ENCODE measurements at regions not wholly inside any gene's neighbourhood (a gene's known extent, or its start where the extent isn't known, plus 50 kb on each side); places are given as distances from the start of the nearest gene placed in this dataset.

DNA sequence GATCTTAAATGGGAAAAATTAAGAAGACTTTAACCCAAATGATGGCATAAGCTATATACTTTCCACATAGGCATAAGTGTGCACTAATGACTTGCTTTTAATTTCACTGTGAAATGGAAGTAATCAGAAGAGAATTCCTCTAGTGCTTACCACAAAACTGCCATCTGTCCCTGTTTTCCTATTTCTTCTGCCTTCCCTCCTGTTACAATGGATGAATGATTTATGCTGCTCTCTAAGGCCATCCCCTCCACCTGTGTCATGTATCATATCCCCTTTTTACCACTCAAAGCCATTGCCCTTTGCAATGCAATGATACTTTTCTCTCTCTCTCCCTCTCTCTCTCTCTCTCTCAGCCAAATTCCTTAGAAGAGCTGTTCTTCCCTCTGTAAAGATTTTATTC is 109.1 kb downstream of the C12orf50 start:
- Histone ChIP-seq H3K27ac (ENCODE audit: low read length) (no peak overlapping the region), H3K27me3 (ENCODE audit: control insufficient read depth, insufficient read depth, low read length) (no peaks in the 10 kb centered on the region), H3K36me3 (ENCODE audit: control insufficient read depth, insufficient read depth, low read length) (no peaks in the 10 kb centered on the region), H3K4me3 (ENCODE audit: low read length) (no peak overlapping the region), H3K9me3 (ENCODE audit: control insufficient read depth, insufficient read depth, low read length) (no peaks in the 10 kb centered on the region), H3K4me1 (ENCODE audit: control insufficient read depth, insufficient read depth, low read length) (no peaks in the 10 kb centered on the region)
- no peak overlapping the region for H3K27ac Mint-ChIP-seq
- TF ChIP-seq, protein P1, sequence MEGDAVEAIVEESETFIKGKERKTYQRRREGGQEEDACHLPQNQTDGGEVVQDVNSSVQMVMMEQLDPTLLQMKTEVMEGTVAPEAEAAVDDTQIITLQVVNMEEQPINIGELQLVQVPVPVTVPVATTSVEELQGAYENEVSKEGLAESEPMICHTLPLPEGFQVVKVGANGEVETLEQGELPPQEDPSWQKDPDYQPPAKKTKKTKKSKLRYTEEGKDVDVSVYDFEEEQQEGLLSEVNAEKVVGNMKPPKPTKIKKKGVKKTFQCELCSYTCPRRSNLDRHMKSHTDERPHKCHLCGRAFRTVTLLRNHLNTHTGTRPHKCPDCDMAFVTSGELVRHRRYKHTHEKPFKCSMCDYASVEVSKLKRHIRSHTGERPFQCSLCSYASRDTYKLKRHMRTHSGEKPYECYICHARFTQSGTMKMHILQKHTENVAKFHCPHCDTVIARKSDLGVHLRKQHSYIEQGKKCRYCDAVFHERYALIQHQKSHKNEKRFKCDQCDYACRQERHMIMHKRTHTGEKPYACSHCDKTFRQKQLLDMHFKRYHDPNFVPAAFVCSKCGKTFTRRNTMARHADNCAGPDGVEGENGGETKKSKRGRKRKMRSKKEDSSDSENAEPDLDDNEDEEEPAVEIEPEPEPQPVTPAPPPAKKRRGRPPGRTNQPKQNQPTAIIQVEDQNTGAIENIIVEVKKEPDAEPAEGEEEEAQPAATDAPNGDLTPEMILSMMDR (IDR thresholded peaks at IDR 0.05), result no peak
- H3K36me3 Mint-ChIP-seq, result peaks cover 6% of the 10 kb centered on the region
- H3K4me3 Mint-ChIP-seq, result no peak overlapping the region
- no peak for DNase-seq
- ATAC-seq, result no peak
- H3K27me3 Mint-ChIP-seq (ENCODE audit: low read depth in 2 of 2), result no peaks in the 10 kb centered on the region
- H3K4me1 Mint-ChIP-seq, result no peaks in the 10 kb centered on the region
- intact Hi-C loops (cut with micrococcal nuclease), result no loop called here
- H3K9me3 Mint-ChIP-seq, result peaks cover 8 to 15% of the 10 kb centered on the region in 2 donors

DNA sequence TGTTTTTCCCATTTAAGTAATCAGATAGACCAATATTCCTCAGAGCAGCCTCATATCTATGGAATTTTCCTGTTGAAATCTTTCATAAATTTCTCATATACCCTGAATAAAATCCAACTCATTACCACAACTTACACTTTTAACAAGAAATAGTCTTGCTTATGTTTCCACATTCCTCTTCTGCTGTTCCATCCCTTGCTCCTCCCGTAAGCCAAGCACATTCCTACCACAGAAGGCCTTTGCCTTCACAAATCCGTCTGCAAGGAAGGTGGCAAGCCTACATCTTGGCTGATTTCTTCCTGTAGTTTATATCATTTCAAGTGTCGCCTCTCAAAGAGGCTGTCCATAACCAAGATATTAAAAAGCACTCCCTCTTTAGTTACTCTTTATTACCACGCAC is 127.7 kb downstream of the C12orf50 start:
- H3K27ac Mint-ChIP-seq, result no peak overlapping the region
- no peaks in the 10 kb centered on the region for H3K4me1 Mint-ChIP-seq
- H3K27me3 Mint-ChIP-seq (ENCODE audit: low read depth in 2 of 2), result no peaks in the 10 kb centered on the region
- Histone ChIP-seq H3K9me3 (ENCODE audit: control insufficient read depth, insufficient read depth, low read length) (no peaks in the 10 kb centered on the region), H3K27me3 (ENCODE audit: control insufficient read depth, insufficient read depth, low read length) (no peaks in the 10 kb centered on the region), H3K4me3 (ENCODE audit: low read length) (no peak overlapping the region), H3K4me1 (ENCODE audit: control insufficient read depth, insufficient read depth, low read length) (no peaks in the 10 kb centered on the region), H3K27ac (ENCODE audit: low read length) (no peak overlapping the region), H3K36me3 (ENCODE audit: control insufficient read depth, insufficient read depth, low read length) (no peaks in the 10 kb centered on the region)
- DNase-seq (no peak), ATAC-seq (no peak)
- intact Hi-C loops (cut with micrococcal nuclease), result no loop called here
- peaks cover 3 to 5% of the 10 kb centered on the region in 2 donors for H3K9me3 Mint-ChIP-seq
- H3K36me3 Mint-ChIP-seq, result no peaks in the 10 kb centered on the region
- no peak overlapping the region for H3K4me3 Mint-ChIP-seq
- 80% methylated on average over 4 of the region's 4 CpGs for WGBS (ENCODE audit: insufficient coverage)
- TF ChIP-seq, protein P1 (IDR thresholded peaks at IDR 0.05), result no peak

DNA sequence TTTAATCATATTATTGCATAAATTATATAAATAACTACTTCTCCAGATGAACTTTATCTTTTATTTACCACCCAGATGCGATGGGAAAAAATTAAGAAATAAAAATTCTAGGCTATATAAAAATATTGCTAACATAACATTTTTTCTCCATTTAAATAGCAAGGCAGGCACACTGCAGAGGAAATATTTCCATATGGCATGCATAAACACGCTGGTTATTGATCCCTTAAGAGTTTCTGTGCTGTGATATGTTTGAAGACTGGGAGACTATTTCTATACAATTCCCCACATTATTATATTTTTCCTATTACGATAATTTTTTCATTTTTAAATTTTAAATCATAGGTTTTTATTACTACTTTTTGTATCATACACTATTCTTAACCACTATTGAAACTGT is 131.5 kb downstream of the C12orf50 start:
- no peak overlapping the region for H3K4me3 Mint-ChIP-seq
- no peak overlapping the region for H3K27ac Mint-ChIP-seq
- TF ChIP-seq, protein P1 (IDR thresholded peaks at IDR 0.05), result no peak
- no peaks in the 10 kb centered on the region for H3K4me1 ChIP-seq (ENCODE audit: control insufficient read depth, insufficient read depth, low read length)
- ATAC-seq, result no peak
- no peaks in the 10 kb centered on the region for H3K27me3 ChIP-seq (ENCODE audit: control insufficient read depth, insufficient read depth, low read length)
- H3K27ac ChIP-seq (ENCODE audit: low read length), result no peak overlapping the region
- no peaks in the 10 kb centered on the region for H3K36me3 Mint-ChIP-seq
- no peak overlapping the region for H3K4me3 ChIP-seq (ENCODE audit: low read length)
- no peaks in the 10 kb centered on the region for H3K27me3 Mint-ChIP-seq (ENCODE audit: low read depth in 2 of 2)
- intact Hi-C loops (cut with micrococcal nuclease), result no loop called here
- DNase-seq, result no peak
- no CpG with 5 or more reads among the region's 3 CpGs for WGBS (ENCODE audit: insufficient coverage)
- no peaks in the 10 kb centered on the region for H3K36me3 ChIP-seq (ENCODE audit: control insufficient read depth, insufficient read depth, low read length)
- H3K9me3 Mint-ChIP-seq, result peaks cover 3 to 7% of the 10 kb centered on the region in 2 donors
- H3K9me3 ChIP-seq (ENCODE audit: control insufficient read depth, insufficient read depth, low read length), result no peaks in the 10 kb centered on the region
- H3K4me1 Mint-ChIP-seq, result no peaks in the 10 kb centered on the region

DNA sequence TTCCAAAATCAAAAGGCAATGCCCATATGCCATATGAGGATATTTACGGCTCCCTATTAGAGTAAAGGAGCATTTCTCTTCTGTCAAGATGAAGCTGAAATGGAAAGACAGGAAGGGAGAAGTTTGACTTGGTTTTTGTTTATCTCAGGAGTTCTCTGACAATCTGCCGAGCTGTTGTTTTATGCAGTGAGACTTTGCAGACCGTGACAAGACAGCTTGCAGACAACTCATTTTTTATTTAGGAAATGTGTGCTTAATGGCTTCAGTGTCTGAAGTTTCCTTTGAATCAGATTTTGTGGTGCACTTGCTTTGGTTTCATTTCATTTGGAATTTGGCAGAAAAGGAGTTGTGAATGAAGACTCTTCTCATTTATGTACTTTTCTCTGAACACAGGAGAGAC is 145.4 kb downstream of the C12orf50 start:
- no peak overlapping the region for H3K4me3 Mint-ChIP-seq
- TF ChIP-seq, protein P1 (IDR thresholded peaks at IDR 0.05), result no peak
- no peaks in the 10 kb centered on the region for H3K9me3 ChIP-seq (ENCODE audit: control insufficient read depth, insufficient read depth, low read length)

More for the DNA sequence above, 145.4 kb downstream of the C12orf50 start:
- H3K4me1 ChIP-seq (ENCODE audit: control insufficient read depth, insufficient read depth, low read length), result no peaks in the 10 kb centered on the region
- peaks cover 5% of the 10 kb centered on the region in 2 donors for H3K9me3 Mint-ChIP-seq
- H3K27me3 ChIP-seq (ENCODE audit: control insufficient read depth, insufficient read depth, low read length), result no peaks in the 10 kb centered on the region
- ATAC-seq, result no peak
- H3K4me3 ChIP-seq (ENCODE audit: low read length), result no peak overlapping the region
- H3K36me3 Mint-ChIP-seq, result no peaks in the 10 kb centered on the region
- intact Hi-C loops (cut with micrococcal nuclease), result no loop called here
- H3K27ac ChIP-seq (ENCODE audit: low read length), result no peak overlapping the region
- DNase-seq, result no peak
- no peak overlapping the region for H3K27ac Mint-ChIP-seq
- no peaks in the 10 kb centered on the region for H3K4me1 Mint-ChIP-seq
- 58% methylated on average over 3 of the region's 3 CpGs for whole genome bisulfite sequencing (ENCODE audit: insufficient coverage)
- H3K36me3 ChIP-seq (ENCODE audit: control insufficient read depth, insufficient read depth, low read length), result no peaks in the 10 kb centered on the region
- no peaks in the 10 kb centered on the region for H3K27me3 Mint-ChIP-seq (ENCODE audit: low read depth in 2 of 2)
